OCI-LY1 (cell line): ENCODE measurements at regions not wholly inside any gene's neighbourhood (a gene's known extent, or its start where the extent isn't known, plus 50 kb on each side); places are given as distances from the start of the nearest gene placed in this dataset.

ENCODE experiments used
- CTCF ChIP-seq: fragments of 200-600 bp; sonication (generic), shearing (Covaris generic); IDR thresholded peaks from 2 replicates; pipeline ENCODE4 v1.5.1; 2017; ENCODE audit warnings: mild to moderate bottlenecking, antibody characterized with exemption, low read length, moderate library complexity, mixed read lengths
- EZH2 ChIP-seq: fragments of 200-600 bp; sonication (generic), shearing (Covaris generic); IDR thresholded peaks from 2 replicates; pipeline ENCODE4 v1.8.0; 2017; ENCODE audit warnings: borderline replicate concordance, mixed run types, mild to moderate bottlenecking, antibody characterized with exemption, low read length, moderate library complexity, mixed read lengths

- TF ChIP-seq CTCF (no peak), EZH2 (no peak)
Observed at GRCh38 chr4:129748991-129749390, 653.0 kb downstream of the C4orf33 start.
